Adrenal gland (tissue), 9 donors: ENCODE measurements at regions not wholly inside any gene's neighbourhood (a gene's known extent, or its start where the extent isn't known, plus 50 kb on each side); places are given as distances from the start of the nearest gene placed in this dataset.

ENCODE experiments used
- DNase-seq, 7 donors: peaks; one replicate each; pipeline ENCODE4 v3.0.0-alpha.2; 2019 to 2020
- H3K27ac ChIP-seq, 5 donors: fragments of 200-600 bp; sonication (generic) in 4 of 5; 1 replicate in 3 of 5; 2 replicates in 2 of 5; pipeline versions ENCODE4 v1.5.1 to v1.8.0; 2016 to 2020; ENCODE audit warnings: mild to moderate bottlenecking in 1 of 5
- H3K27me3 ChIP-seq: fragments of 200-600 bp; 2 replicates; pipeline ENCODE4 v1.8.0; 2021
- H3K36me3 ChIP-seq, 2 donors: fragments of 200-600 bp; replicated peaks in 1 of 2; 1 replicate in 1 of 2; 2 replicates in 1 of 2; pipeline versions ENCODE4 v1.5.1 to v1.8.0; 2018 to 2022
- H3K4me1 ChIP-seq, 2 donors: fragments of 200-600 bp; replicated peaks in 1 of 2; 1 replicate in 1 of 2; 2 replicates in 1 of 2; pipeline versions ENCODE4 v1.5.1 to v1.8.0; 2018 to 2021
- H3K4me3 ChIP-seq, 4 donors: fragments of 200-600 bp; sonication (generic) in 3 of 4; one replicate each; pipeline ENCODE4 v1.5.1; 2016 to 2018
- H3K9me3 ChIP-seq, 3 donors: fragments of 200-600 bp; sonication (generic) in 1 of 3; replicated peaks in 1 of 3; 1 replicate in 2 of 3; 2 replicates in 1 of 3; pipeline versions ENCODE4 v1.5.1 to v1.8.0; 2016 to 2021
- CTCF ChIP-seq, 6 experiments: fragments of 450-650 bp in 4 of 6; fragments of 200-600 bp in 2 of 6; sonication (generic) in 1 of 6; IDR thresholded peaks; 1 replicate in 5 of 6; 2 replicates in 1 of 6; pipeline versions ENCODE4 v1.5.1 to v1.8.0; 2016 to 2021; ENCODE audit warnings: antibody characterized with exemption in 6 of 6, mild to moderate bottlenecking in 2 of 6, moderate library complexity in 1 of 6
- POLR2A ChIP-seq, 2 donors: fragments of 450-650 bp; IDR thresholded peaks; one replicate each; pipeline ENCODE4 v1.6.1; 2017; ENCODE audit warnings: antibody characterized with exemption in 2 of 2, mild to moderate bottlenecking in 2 of 2, moderate library complexity in 1 of 2
- WGBS, 4 donors: extraction: QIAGEN DNeasy Blood & Tissue Kit in 2 of 4; methylation state at CpG; one replicate each; pipeline versions ENCODE4 v1.1.5 to v1.1.7; 2013 to 2017; 5-methylcytosine and 5-hydroxymethylcytosine counted together
- intact Hi-C, 2 donors: fragments of 100-400 bp; cut with DNase I; formaldehyde crosslinking; loops; one replicate each; pipeline versions ENCODE4 v1.14.1 to v1.15.0; 2022 to 2023
- donor health status: healthy with polysubstance abuse.
- donor health status: Bipolar disorder and iron deficiency.
- donor health status: DM: yes; HTN: yes; CAD: no.
- donor health status: DM: no; HTN: no; CAD: no.
- donor health status: DM: no; HTN: no; CAD: no.

GRCh38 chr11:95498722-95499425 is 267.9 kb upstream of the SESN3 start:
- Histone ChIP-seq H3K9me3 (no peaks in the 10 kb centered on the region), H3K27ac (no peak overlapping the region), H3K27me3 (no peaks in the 10 kb centered on the region), H3K36me3 (no peaks in the 10 kb centered on the region), H3K4me3 (no peak overlapping the region), H3K4me1 (no peaks in the 10 kb centered on the region)
- 79 to 97% (median 85%) methylated on average over 2 of the region's 2 CpGs for WGBS, 4 donors
- DNase-seq: no peak
- intact Hi-C loops: no loop called here
- TF ChIP-seq CTCF (IDR thresholded peaks at IDR 0.05) (no peak), POLR2A (IDR thresholded peaks at IDR 0.05) (no peak)

- Histone ChIP-seq H3K27ac (no peak overlapping the region), H3K36me3 (no peaks in the 10 kb centered on the region), H3K4me3 (no peak overlapping the region), H3K4me1 (no peaks in the 10 kb centered on the region), H3K27me3 (no peaks in the 10 kb centered on the region), H3K9me3 (no peaks in the 10 kb centered on the region)
- WGBS, 4 donors: 80 to 92% (median 88%) methylated on average over 1 of the region's 1 CpG
- DNase-seq: no peak
- TF ChIP-seq CTCF (IDR thresholded peaks at IDR 0.05) (no peak), POLR2A (IDR thresholded peaks at IDR 0.05) (no peak)
- intact Hi-C loops: no loop called here
Observed at GRCh38 chr11:95496901-95497300, 265.9 kb upstream of the SESN3 start.

GRCh38 chr11:95495706-95496105 is 264.7 kb upstream of the SESN3 start:
- 63 to 75% (median 65%) methylated on average over 4 of the region's 4 CpGs for WGBS, 4 donors
- Histone ChIP-seq H3K36me3 (no peaks in the 10 kb centered on the region), H3K9me3 (no peaks in the 10 kb centered on the region), H3K27me3 (no peaks in the 10 kb centered on the region), H3K4me1 (no peaks in the 10 kb centered on the region), H3K4me3 (no peak overlapping the region), H3K27ac (no peak overlapping the region)
- intact Hi-C loops: no loop called here
- no peak for DNase-seq
- no peak for TF ChIP-seq POLR2A (IDR thresholded peaks at IDR 0.05)
- no peak for TF ChIP-seq CTCF (IDR thresholded peaks at IDR 0.05)

- intact Hi-C loops: no loop called here
- 90 to 98% (median 95%) methylated on average over 1 of the region's 1 CpG for WGBS, 4 donors
- no peaks in the 10 kb centered on the region for H3K9me3 ChIP-seq
- H3K4me1 ChIP-seq: no peaks in the 10 kb centered on the region
- TF ChIP-seq CTCF (IDR thresholded peaks at IDR 0.05) (no peak), POLR2A (IDR thresholded peaks at IDR 0.05) (no peak)
- no peaks in the 10 kb centered on the region for H3K27me3 ChIP-seq
- no peak overlapping the region for H3K4me3 ChIP-seq
- no peaks in the 10 kb centered on the region for H3K36me3 ChIP-seq
- DNase-seq: no peak
- H3K27ac ChIP-seq: no peak overlapping the region
Observed at GRCh38 chr11:95494856-95495255, 263.9 kb upstream of the SESN3 start.
